K562 (cell line): ENCODE measurements at regions not wholly inside any gene's neighbourhood (a gene's known extent, or its start where the extent isn't known, plus 50 kb on each side); places are given as distances from the start of the nearest gene placed in this dataset.

Experiments used
- ATAC-seq: fragments of 200-7000 bp; cut with Tn5 transposase; 3 replicates; pipeline ENCODE4 v1.9.1; 2020; ENCODE audit warnings: moderate library complexity
- BruUV-seq: library from RNA; stranded (reverse); fragments of 400-500 nt; replicated peaks from 2 replicates; lab custom pipeline; 2021; lab: Mats Ljungman, UMichigan
- CTCF ChIA-PET: fragments of 300-600 bp; formaldehyde crosslinking; extraction: SDS; loops from one replicate; lab custom pipeline; 2021; ENCODE audit warnings: low intra/inter-chr PET ratio; lab: Yijun Ruan, JAX
- POLR2A ChIA-PET: fragments of 300-600, 350-650 bp; sonication (Branson Sonifier 250); formaldehyde crosslinking; extraction: SDS; loops from one replicate; lab custom pipeline; 2021; ENCODE audit warnings: antibody characterized with exemption, inconsistent platforms; lab: Yijun Ruan, JAX
- DNase-seq, 4 experiments: peaks; one replicate each; pipeline versions ENCODE4 v3.0.0 to v3.0.0-alpha.2; 2011 to 2018; ENCODE audit warnings: low spot score in 3 of 4, mixed read lengths in 3 of 4; ENCODE audit errors: extremely low read depth in 1 of 4
- FAIRE-seq: peaks from 2 replicates; lab custom pipeline; 2011; peaks lifted over from hg19 to GRCh38; lab: Jason Lieb, UNC
- H2AFZ ChIP-seq: 2 replicates; pipeline ENCODE4 v1.6.0; 2011; ENCODE audit warnings: low read depth, low read length, control low read depth, inconsistent platforms
- H3K27ac ChIP-seq: fragments of 200-600 bp; 3 replicates; pipeline ENCODE4 v1.8.0; 2011; ENCODE audit warnings: low read depth, mild to moderate bottlenecking, control low read depth, inconsistent platforms, low read length, moderate library complexity, mixed read lengths; ENCODE audit errors: extremely low read depth
- H3K27me3 ChIP-seq, 2 experiments: fragments of 300-600 bp in 1 of 2; 2 replicates in 1 of 2; 3 replicates in 1 of 2; pipeline versions ENCODE4 v1.6.0 to v1.8.0; 2011; ENCODE audit warnings: inconsistent platforms in 2 of 2, low read length in 2 of 2, mild to moderate bottlenecking in 1 of 2, mixed read lengths in 1 of 2, moderate library complexity in 1 of 2; ENCODE audit not compliant: control insufficient read depth in 2 of 2, insufficient read depth in 2 of 2
- H3K36me3 ChIP-seq: fragments of 300-600 bp; 3 replicates; pipeline ENCODE4 v1.8.0; 2011; ENCODE audit warnings: mild to moderate bottlenecking, low read length, inconsistent platforms; ENCODE audit not compliant: control insufficient read depth, insufficient read depth
- H3K4me1 ChIP-seq, 2 experiments: fragments of 200-600 bp in 1 of 2; replicated peaks in 1 of 2; 2 replicates in 1 of 2; 3 replicates in 1 of 2; pipeline versions ENCODE4 v1.5.1 to v1.8.0; 2011; ENCODE audit warnings: inconsistent platforms in 2 of 2, low read length in 2 of 2, mild to moderate bottlenecking in 1 of 2, mixed read lengths in 1 of 2, moderate library complexity in 1 of 2; ENCODE audit not compliant: control insufficient read depth in 2 of 2, insufficient read depth in 2 of 2
- H3K4me2 ChIP-seq: 2 replicates; pipeline ENCODE4 v1.6.1; 2011; ENCODE audit warnings: low read length, control low read depth, inconsistent platforms, mixed read lengths; ENCODE audit not compliant: insufficient read depth
- H3K4me3 ChIP-seq: fragments of 200-600 bp; sonication (generic), shearing (Covaris generic); 2 replicates; pipeline ENCODE4 v1.5.1; 2016; ENCODE audit warnings: control low read depth, inconsistent platforms
- H3K79me2 ChIP-seq: fragments of 200-600 bp; 3 replicates; pipeline ENCODE4 v1.8.0; 2011; ENCODE audit warnings: low read length, inconsistent platforms; ENCODE audit not compliant: control insufficient read depth, insufficient read depth
- H3K9ac ChIP-seq, 2 experiments: 2 replicates each; pipeline versions ENCODE4 v1.6.0 to v1.6.1; 2011; ENCODE audit warnings: low read depth in 2 of 2, low read length in 2 of 2, control low read depth in 1 of 2, inconsistent platforms in 1 of 2, mild to moderate bottlenecking in 1 of 2, mixed read lengths in 1 of 2; ENCODE audit not compliant: insufficient read depth in 1 of 2
- H3K9me1 ChIP-seq: one replicate; pipeline ENCODE4 v1.6.0; 2011; ENCODE audit warnings: inconsistent platforms, mild to moderate bottlenecking, low read length, moderate library complexity; ENCODE audit not compliant: control insufficient read depth, insufficient read depth
- H3K9me3 ChIP-seq: replicated peaks from 2 replicates; pipeline ENCODE4 v1.5.1; 2011; ENCODE audit warnings: low read depth, low read length, inconsistent platforms; ENCODE audit not compliant: control insufficient read depth, insufficient read depth
- H4K20me1 ChIP-seq: replicated peaks from 2 replicates; pipeline ENCODE4 v1.6.1; 2011; ENCODE audit warnings: low read length, inconsistent platforms, mixed read lengths; ENCODE audit not compliant: control insufficient read depth, insufficient read depth
- CCAR2 ChIP-seq: fragments of 200-400 bp; formaldehyde crosslinking; IDR thresholded peaks from 2 replicates; pipeline ENCODE4 v1.6.1; 2017; ENCODE audit warnings: mild to moderate bottlenecking, low read depth, low read length
- HNRNPK ChIP-seq: fragments of 200-400 bp; formaldehyde crosslinking; IDR thresholded peaks from one replicate; pipeline ENCODE4 v1.6.1; 2018; ENCODE audit warnings: mild to moderate bottlenecking, low read depth, low read length; ENCODE audit not compliant: poor library complexity, severe bottlenecking
- PCBP1 ChIP-seq: fragments of 200-400 bp; formaldehyde crosslinking; IDR thresholded peaks from 2 replicates; pipeline ENCODE4 v1.6.1; 2018; ENCODE audit warnings: mild to moderate bottlenecking, low read depth, low read length; ENCODE audit not compliant: poor library complexity, severe bottlenecking
- PYGO2 ChIP-seq: fragments of 450-650 bp; IDR thresholded peaks from 2 replicates; pipeline ENCODE4 v1.6.1; 2016; ENCODE audit warnings: mild to moderate bottlenecking, missing genetic modification characterization, moderate library complexity, missing compliant biosample characterization
- SMAD4 ChIP-seq: fragments of 250-450 bp; sonication (Bioruptor Pico); conservative IDR thresholded peaks from 2 replicates; pipeline ENCODE4 v1.8.0; 2021; ENCODE audit warnings: inconsistent platforms, mild to moderate bottlenecking, moderate library complexity
- SMARCA5 ChIP-seq: fragments of 450-650 bp; IDR thresholded peaks from 2 replicates; pipeline ENCODE4 v1.6.1; 2016
- ZNF324 ChIP-seq: fragments of 250-450 bp; sonication (Bioruptor Pico); IDR thresholded peaks from 2 replicates; pipeline ENCODE4 v1.4.0; 2020; ENCODE audit warnings: mild to moderate bottlenecking
- WGBS: fragments of 100-300 bp; shearing (Covaris generic); methylation state at CpG from one replicate; pipeline ENCODE4 v1.1.6; 2016; ENCODE audit warnings: low coverage, mixed read lengths; ENCODE audit not compliant: insufficient coverage; ENCODE audit errors: missing lambda C conversion rate; 5-methylcytosine and 5-hydroxymethylcytosine counted together
- in situ Hi-C: fragments of 300-500 bp; cut with MboI; formaldehyde crosslinking; loops from 4 replicates; pipeline ENCODE4 v1.15.0; 2018; ENCODE audit warnings: inconsistent platforms, mixed read lengths
- intact Hi-C: fragments of 100-400 bp; cut with micrococcal nuclease; formaldehyde crosslinking; loops from 2 replicates; pipeline ENCODE4 v1.14.2; 2022
- TF ChIP-seq, protein P1 (sequence below): fragments of 450-650 bp; IDR thresholded peaks from 2 replicates; pipeline ENCODE4 v1.6.1; 2018; ENCODE audit not compliant: partially characterized antibody
- TF ChIP-seq, protein P2 (sequence below): sonication (generic); formaldehyde crosslinking; IDR thresholded peaks from 2 replicates; pipeline ENCODE4 v1.8.0; 2022; ENCODE audit warnings: mild to moderate bottlenecking, missing genetic modification reagents
- TF ChIP-seq, protein P3 (sequence below): sonication (generic); formaldehyde crosslinking; IDR thresholded peaks from 2 replicates; pipeline ENCODE4 v1.8.0; 2022; ENCODE audit warnings: mild to moderate bottlenecking, low read depth, missing genetic modification reagents

- CTCF ChIA-PET, result no interaction called here
- H3K36me3 ChIP-seq, result no peaks in the 10 kb centered on the region
- H3K9me1 ChIP-seq, result no peaks in the 10 kb centered on the region
- WGBS, result 15% methylated on average over 11 of the region's 11 CpGs
- no peak for FAIRE-seq
- H3K9ac ChIP-seq, result no peak overlapping the region
- no peaks in the 10 kb centered on the region for H4K20me1 ChIP-seq
- H3K27ac ChIP-seq, result no peak overlapping the region
- intact Hi-C loops, result no loop called here
- no peak; the same call in 2 of the 3 replicates for ATAC-seq
- H3K4me3 ChIP-seq, result no peak overlapping the region
- DNase-seq, result no peak
- no peak overlapping the region for H3K4me2 ChIP-seq
- POLR2A ChIA-PET, result interaction anchor here (0.9 to 1.7 kb wide), 2 partner anchors 13 to 18 kb away, joined by 4 read pairs; no protein-coding TSS in a partner anchor
- peaks cover 0 to 14% of the 10 kb centered on the region in 2 experiments; a peak in 2 of 5 replicates for H3K4me1 ChIP-seq
- peaks cover 11 to 44% of the 10 kb centered on the region in 2 experiments; a peak in 3 of 5 replicates for H3K27me3 ChIP-seq
- H3K9me3 ChIP-seq, result no peaks in the 10 kb centered on the region
- no peaks in the 10 kb centered on the region for H3K79me2 ChIP-seq
- no peak for TF ChIP-seq SMAD4 (CRISPR knock-in tag)
- no peak for TF ChIP-seq PCBP1
- TF ChIP-seq, protein P1, sequence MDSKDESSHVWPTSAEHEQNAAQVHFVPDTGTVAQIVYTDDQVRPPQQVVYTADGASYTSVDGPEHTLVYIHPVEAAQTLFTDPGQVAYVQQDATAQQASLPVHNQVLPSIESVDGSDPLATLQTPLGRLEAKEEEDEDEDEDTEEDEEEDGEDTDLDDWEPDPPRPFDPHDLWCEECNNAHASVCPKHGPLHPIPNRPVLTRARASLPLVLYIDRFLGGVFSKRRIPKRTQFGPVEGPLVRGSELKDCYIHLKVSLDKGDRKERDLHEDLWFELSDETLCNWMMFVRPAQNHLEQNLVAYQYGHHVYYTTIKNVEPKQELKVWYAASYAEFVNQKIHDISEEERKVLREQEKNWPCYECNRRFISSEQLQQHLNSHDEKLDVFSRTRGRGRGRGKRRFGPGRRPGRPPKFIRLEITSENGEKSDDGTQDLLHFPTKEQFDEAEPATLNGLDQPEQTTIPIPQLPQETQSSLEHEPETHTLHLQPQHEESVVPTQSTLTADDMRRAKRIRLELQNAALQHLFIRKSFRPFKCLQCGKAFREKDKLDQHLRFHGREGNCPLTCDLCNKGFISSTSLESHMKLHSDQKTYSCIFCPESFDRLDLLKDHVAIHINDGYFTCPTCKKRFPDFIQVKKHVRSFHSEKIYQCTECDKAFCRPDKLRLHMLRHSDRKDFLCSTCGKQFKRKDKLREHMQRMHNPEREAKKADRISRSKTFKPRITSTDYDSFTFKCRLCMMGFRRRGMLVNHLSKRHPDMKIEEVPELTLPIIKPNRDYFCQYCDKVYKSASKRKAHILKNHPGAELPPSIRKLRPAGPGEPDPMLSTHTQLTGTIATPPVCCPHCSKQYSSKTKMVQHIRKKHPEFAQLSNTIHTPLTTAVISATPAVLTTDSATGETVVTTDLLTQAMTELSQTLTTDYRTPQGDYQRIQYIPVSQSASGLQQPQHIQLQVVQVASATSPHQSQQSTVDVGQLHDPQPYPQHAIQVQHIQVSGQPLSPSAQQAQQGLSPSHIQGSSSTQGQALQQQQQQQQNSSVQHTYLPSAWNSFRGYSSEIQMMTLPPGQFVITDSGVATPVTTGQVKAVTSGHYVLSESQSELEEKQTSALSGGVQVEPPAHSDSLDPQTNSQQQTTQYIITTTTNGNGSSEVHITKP, result no peak
- TF ChIP-seq, protein P2, sequence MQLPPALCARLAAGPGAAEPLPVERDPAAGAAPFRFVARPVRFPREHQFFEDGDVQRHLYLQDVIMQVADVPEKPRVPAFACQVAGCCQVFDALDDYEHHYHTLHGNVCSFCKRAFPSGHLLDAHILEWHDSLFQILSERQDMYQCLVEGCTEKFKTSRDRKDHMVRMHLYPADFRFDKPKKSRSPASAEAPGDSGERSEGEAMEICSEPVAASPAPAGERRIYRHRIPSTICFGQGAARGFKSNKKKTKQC (CRISPR knock-in tag), result no peak
- no peak for TF ChIP-seq ZNF324 (CRISPR knock-in tag)
- TF ChIP-seq SMARCA5, result no peak
- no peak for TF ChIP-seq PYGO2 (tag)
- TF ChIP-seq HNRNPK, result no peak
- TF ChIP-seq, protein P3, sequence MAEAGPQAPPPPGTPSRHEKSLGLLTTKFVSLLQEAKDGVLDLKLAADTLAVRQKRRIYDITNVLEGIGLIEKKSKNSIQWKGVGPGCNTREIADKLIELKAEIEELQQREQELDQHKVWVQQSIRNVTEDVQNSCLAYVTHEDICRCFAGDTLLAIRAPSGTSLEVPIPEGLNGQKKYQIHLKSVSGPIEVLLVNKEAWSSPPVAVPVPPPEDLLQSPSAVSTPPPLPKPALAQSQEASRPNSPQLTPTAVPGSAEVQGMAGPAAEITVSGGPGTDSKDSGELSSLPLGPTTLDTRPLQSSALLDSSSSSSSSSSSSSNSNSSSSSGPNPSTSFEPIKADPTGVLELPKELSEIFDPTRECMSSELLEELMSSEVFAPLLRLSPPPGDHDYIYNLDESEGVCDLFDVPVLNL, result no peak
- no peak for TF ChIP-seq CCAR2
- in situ Hi-C loops, result no loop called here
- H2AFZ ChIP-seq, result no peak overlapping the region; the same call in 1 of the 2 replicates
- no TSS peak for BruUV-seq
Measured at GRCh38 chr9:129548571-129549135, 72.2 kb downstream of the C9orf50 start.
